ENCODE measurements at regions not wholly inside any gene's neighbourhood (a gene's known extent, or its start where the extent isn't known, plus 50 kb on each side); places are given as distances from the start of the nearest gene placed in this dataset.

DNA sequence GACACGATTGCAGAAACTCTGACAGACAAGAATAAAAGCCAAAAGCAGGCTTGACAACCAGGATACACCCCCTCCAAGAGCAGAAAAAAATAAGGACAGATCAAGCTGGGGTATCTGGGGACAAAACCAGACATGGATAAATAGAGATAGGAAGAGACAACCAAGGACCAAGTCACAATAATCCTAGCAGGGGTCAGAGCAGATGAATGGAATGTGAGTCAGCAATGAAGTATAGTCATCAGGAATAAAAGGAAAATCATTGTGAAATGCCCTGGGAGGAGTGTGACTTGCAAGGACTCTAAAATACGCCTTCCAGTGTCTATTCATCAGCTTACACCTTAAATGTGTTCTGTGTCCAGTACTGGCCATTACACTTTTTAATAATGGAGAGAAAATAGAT, 206.8 kb downstream of the CAAP1 start:
- ChIA-PET POLR2A (ENCODE audit: partially characterized antibody) (no interaction called here), CTCF (ENCODE audit: partially characterized antibody) (interaction anchor here (0.7 kb wide), 2 partner anchors 10 to 134 kb away, joined by 3 read pairs; no protein-coding TSS in a partner anchor)
- Histone ChIP-seq H2BK5ac (ENCODE audit: low read depth, low read length) (no peak overlapping the region), H3K23me2 (ENCODE audit: low read depth, low read length) (no peaks in the 10 kb centered on the region), H3K4ac (replicated peaks; ENCODE audit: insufficient read length, low read depth, low read length) (no peak overlapping the region), H3K4me2 (ENCODE audit: insufficient read depth in 1 of 2, low read depth in 2 of 2, low read length in 2 of 2) (no peak overlapping the region), H3K36me3 (ENCODE audit: control insufficient read depth in 2 of 4, insufficient read depth in 4 of 4, low read length in 3 of 4) (no peaks in the 10 kb centered on the region), H3K18ac (ENCODE audit: extremely low read depth, low read length) (no peak overlapping the region), H3K9me3 (ENCODE audit: insufficient read depth in 2 of 2, low read depth in 1 of 2, low read length in 1 of 2) (no peaks in the 10 kb centered on the region), H3K9ac (replicated peaks in 1 of 4; ENCODE audit: extremely low read depth in 1 of 4, low read depth in 3 of 4, low read length in 3 of 4) (no peak overlapping the region), H3K79me2 (ENCODE audit: control insufficient read depth in 1 of 2, insufficient read depth in 2 of 2, low read length in 2 of 2) (no peaks in the 10 kb centered on the region), H3K14ac (ENCODE audit: insufficient read length) (no peak overlapping the region), H2BK15ac (ENCODE audit: low read length) (no peak overlapping the region), H3K4me3 (ENCODE audit: extremely low read depth in 1 of 4, insufficient read depth in 2 of 4, low read depth in 3 of 4, low read length in 4 of 4) (no peak overlapping the region), H3K56ac (replicated peaks; ENCODE audit: insufficient read length, low read depth, low read length) (no peak overlapping the region), H4K20me1 (replicated peaks in 1 of 2; ENCODE audit: control insufficient read depth in 1 of 2, insufficient read depth in 2 of 2, low read length in 2 of 2) (no peaks in the 10 kb centered on the region), H3K23ac (ENCODE audit: insufficient read length) (no peak overlapping the region), H4K5ac (ENCODE audit: insufficient read length, low read depth, low read length) (no peak overlapping the region), H4K8ac (ENCODE audit: extremely low read depth, insufficient read depth, low read length) (no peak overlapping the region), H3K27ac (ENCODE audit: low read depth, low read length) (no peak overlapping the region), H2AK5ac (ENCODE audit: low read depth, low read length) (no peak overlapping the region), H2BK12ac (ENCODE audit: low read depth, low read length) (no peak overlapping the region), H4K91ac (replicated peaks; ENCODE audit: insufficient read length, low read length) (no peak overlapping the region), H2BK20ac (ENCODE audit: low read length) (no peak overlapping the region), H3K4me1 (replicated peaks in 1 of 4; ENCODE audit: control insufficient read depth in 3 of 4, insufficient read depth in 4 of 4, low read length in 3 of 4) (peaks cover 0 to 3% (median 0%) of the 10 kb centered on the region in 4 experiments; a peak in 3 of 7 replicates), H2BK120ac (replicated peaks; ENCODE audit: low read depth, low read length) (no peak overlapping the region), H3K27me3 (replicated peaks in 1 of 4; ENCODE audit: control insufficient read depth in 3 of 4, extremely low read depth in 1 of 4, insufficient read depth in 3 of 4, low read length in 3 of 4) (no peaks in the 10 kb centered on the region), H2AFZ (ENCODE audit: low read length) (no peak overlapping the region), H3K79me1 (ENCODE audit: low read depth, low read length) (no peaks in the 10 kb centered on the region)
- FAIRE-seq (no peak), DNase-seq (ENCODE audit: low read depth in 1 of 2, low spot score in 2 of 2) (no peak)
- TF ChIP-seq NANOG (IDR thresholded peaks at IDR 0.05; ENCODE audit: insufficient read depth, low read depth, low read length, poor library complexity, severe bottlenecking): no peak
- no peak for TF ChIP-seq JUND (IDR thresholded peaks at IDR 0.05; ENCODE audit: low read length)
- TF ChIP-seq RAD21 (IDR thresholded peaks at IDR 0.05 in 1 of 2, conservative IDR thresholded peaks at IDR 0.05 in 1 of 2; ENCODE audit: low read depth in 2 of 2, low read length in 2 of 2): no peak
- WGBS, 2 experiments (ENCODE audit: extremely low coverage in 1 of 2, insufficient coverage in 1 of 2, insufficient read length in 1 of 2, insufficient replicate concordance in 2 of 2, low coverage in 1 of 2, low lambda C conversion rate in 2 of 2, missing lambda C conversion rate in 1 of 2): 87% methylated on average over 2 of the region's 2 CpGs; no CpG with 5 or more reads in 1 of the 2 experiments
